ENCODE measurements at regions not wholly inside any gene's neighbourhood (a gene's known extent, or its start where the extent isn't known, plus 50 kb on each side); places are given as distances from the start of the nearest gene placed in this dataset.

- TF ChIP-seq POLR2A (IDR thresholded peaks at IDR 0.05): no peak
- TF ChIP-seq CTCF (IDR thresholded peaks at IDR 0.05): no peak
These were observed 99.5 kb downstream of the MYCN start for GRCh38 chr2:16039823-16040222.
